Left ventricle myocardium inferior (tissue), 1 donor: ENCODE measurements at regions not wholly inside any gene's neighbourhood (a gene's known extent, or its start where the extent isn't known, plus 50 kb on each side); places are given as distances from the start of the nearest gene placed in this dataset.
"Not testable (repeated sequence)": the region's sequence is repeated elsewhere in the genome, so short reads cannot be mapped to it uniquely, and the experiment has no call there.

Experiments used
- DNase-seq: peaks from one replicate; pipeline ENCODE4 v3.0.0-alpha.2; 2020
- H3K27ac ChIP-seq: fragments of 200-600 bp; replicated peaks from 2 replicates; pipeline ENCODE4 v1.8.0; 2021
- H3K27me3 ChIP-seq: fragments of 200-600 bp; 2 replicates; pipeline ENCODE4 v1.8.0; 2021; ENCODE audit warnings: low read depth
- H3K36me3 ChIP-seq: fragments of 200-600 bp; 2 replicates; pipeline ENCODE4 v1.8.0; 2021
- H3K4me1 ChIP-seq: fragments of 200-600 bp; 2 replicates; pipeline ENCODE4 v1.8.0; 2021
- H3K4me3 ChIP-seq: fragments of 200-600 bp; 2 replicates; pipeline ENCODE4 v1.8.0; 2021; ENCODE audit warnings: mild to moderate bottlenecking, moderate library complexity
- H3K9me3 ChIP-seq: fragments of 200-600 bp; replicated peaks from 2 replicates; pipeline ENCODE4 v1.8.0; 2021
- intact Hi-C: fragments of 100-400 bp; cut with micrococcal nuclease; formaldehyde crosslinking; loops from one replicate; pipeline ENCODE4 v1.11.0; 2022
- TF ChIP-seq, protein P1 (sequence below): fragments of 200-600 bp; IDR thresholded peaks from 2 replicates; pipeline ENCODE4 v1.8.0; 2021; ENCODE audit warnings: antibody characterized with exemption, mild to moderate bottlenecking, borderline replicate concordance
- donor health status: DM: no; HTN: yes; CAD: no; lungs with severe emphysema.

DNA sequence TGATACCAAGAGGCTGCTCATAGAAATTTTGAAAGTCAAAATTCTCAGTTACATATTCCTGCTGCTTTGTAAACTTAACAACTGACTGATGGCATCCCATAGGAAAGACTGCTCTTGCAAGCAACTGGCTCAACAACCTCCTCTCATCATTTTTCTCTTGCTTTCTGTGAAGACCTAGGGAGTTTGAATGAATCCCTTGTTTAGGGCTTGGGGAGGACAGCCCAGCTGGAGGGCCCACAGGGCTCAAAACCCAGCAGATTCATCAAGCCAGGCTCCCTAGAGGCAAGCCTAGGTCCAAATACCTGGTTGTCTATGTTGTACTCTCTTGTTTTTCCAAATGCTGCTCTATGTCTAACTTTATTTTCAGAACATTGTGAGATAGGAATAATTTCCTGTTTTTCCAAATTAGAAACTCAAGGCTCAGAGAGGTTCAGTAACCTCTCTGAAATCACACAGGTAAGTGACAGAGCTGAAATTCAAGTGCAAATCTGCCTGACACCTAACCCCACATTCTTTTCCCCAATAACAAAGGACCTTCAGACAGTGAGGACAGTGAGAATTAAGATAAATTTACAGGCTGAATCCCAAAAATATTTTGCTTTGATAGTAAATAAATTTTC lies 558.9 kb upstream of the KLF4 start:
- intact Hi-C loops: no loop called here

DNA sequence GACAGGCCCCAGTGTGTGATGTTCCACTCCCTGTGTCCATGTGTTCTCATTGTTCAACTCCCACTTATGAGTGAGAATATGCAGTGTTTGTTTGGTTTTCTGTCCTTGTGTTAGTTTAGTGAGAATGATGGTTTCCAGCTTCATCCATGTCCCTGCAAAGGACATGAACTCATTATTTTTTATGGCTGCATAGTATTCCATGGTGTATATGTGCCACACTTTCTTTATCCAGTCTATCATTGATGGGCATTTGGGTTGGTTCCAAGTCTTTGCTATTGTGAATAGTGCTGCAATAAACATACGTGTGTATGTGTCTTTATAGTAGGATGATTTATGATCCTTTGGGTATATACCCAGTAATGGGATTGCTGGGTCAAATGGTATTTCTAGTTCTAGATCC lies 558.2 kb upstream of the KLF4 start:
- DNase-seq, H3K4me1 ChIP-seq, H3K4me3 ChIP-seq, intact Hi-C loops, H3K27ac ChIP-seq, H3K36me3 ChIP-seq: not testable (repeated sequence)
- Histone ChIP-seq H3K27me3 (peaks cover 22% of the 10 kb centered on the region), H3K9me3 (peaks cover 16% of the 10 kb centered on the region)

More for the DNA sequence above, 558.9 kb upstream of the KLF4 start:
- no peak for DNase-seq
- no peaks in the 10 kb centered on the region for H3K36me3 ChIP-seq
- peaks cover 9% of the 10 kb centered on the region for H3K9me3 ChIP-seq
- no peak overlapping the region for H3K27ac ChIP-seq
- TF ChIP-seq, protein P1, sequence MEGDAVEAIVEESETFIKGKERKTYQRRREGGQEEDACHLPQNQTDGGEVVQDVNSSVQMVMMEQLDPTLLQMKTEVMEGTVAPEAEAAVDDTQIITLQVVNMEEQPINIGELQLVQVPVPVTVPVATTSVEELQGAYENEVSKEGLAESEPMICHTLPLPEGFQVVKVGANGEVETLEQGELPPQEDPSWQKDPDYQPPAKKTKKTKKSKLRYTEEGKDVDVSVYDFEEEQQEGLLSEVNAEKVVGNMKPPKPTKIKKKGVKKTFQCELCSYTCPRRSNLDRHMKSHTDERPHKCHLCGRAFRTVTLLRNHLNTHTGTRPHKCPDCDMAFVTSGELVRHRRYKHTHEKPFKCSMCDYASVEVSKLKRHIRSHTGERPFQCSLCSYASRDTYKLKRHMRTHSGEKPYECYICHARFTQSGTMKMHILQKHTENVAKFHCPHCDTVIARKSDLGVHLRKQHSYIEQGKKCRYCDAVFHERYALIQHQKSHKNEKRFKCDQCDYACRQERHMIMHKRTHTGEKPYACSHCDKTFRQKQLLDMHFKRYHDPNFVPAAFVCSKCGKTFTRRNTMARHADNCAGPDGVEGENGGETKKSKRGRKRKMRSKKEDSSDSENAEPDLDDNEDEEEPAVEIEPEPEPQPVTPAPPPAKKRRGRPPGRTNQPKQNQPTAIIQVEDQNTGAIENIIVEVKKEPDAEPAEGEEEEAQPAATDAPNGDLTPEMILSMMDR: no peak
- no peak overlapping the region for H3K4me3 ChIP-seq
- peaks cover 6% of the 10 kb centered on the region for H3K4me1 ChIP-seq
- peaks cover 22% of the 10 kb centered on the region for H3K27me3 ChIP-seq

DNA sequence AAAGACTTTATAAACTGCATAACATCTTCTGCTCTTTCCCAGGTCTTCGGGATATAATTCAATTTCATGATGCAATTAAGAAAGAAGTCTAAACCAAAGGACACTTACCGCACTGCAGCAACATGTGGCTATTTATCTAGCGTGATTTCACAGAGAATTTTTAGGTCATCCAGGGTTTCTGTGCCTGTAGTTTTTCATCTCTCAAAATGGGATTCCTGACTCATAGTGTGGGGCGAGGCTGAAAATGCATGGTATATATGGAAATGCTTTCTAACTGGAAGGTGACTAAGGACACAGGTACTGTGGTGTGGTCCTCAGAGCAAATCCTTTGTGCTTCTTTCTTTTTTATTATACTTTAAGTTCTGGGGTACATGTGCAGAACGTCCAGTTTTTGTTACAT lies 557.7 kb upstream of the KLF4 start:
- intact Hi-C loops: no loop called here
- Histone ChIP-seq H3K4me1 (no peaks in the 10 kb centered on the region), H3K36me3 (no peaks in the 10 kb centered on the region), H3K27me3 (peaks cover 22% of the 10 kb centered on the region), H3K9me3 (peaks cover 19% of the 10 kb centered on the region), H3K4me3 (no peak overlapping the region), H3K27ac (no peak overlapping the region)
- TF ChIP-seq, protein P1: no peak
- no peak for DNase-seq

DNA sequence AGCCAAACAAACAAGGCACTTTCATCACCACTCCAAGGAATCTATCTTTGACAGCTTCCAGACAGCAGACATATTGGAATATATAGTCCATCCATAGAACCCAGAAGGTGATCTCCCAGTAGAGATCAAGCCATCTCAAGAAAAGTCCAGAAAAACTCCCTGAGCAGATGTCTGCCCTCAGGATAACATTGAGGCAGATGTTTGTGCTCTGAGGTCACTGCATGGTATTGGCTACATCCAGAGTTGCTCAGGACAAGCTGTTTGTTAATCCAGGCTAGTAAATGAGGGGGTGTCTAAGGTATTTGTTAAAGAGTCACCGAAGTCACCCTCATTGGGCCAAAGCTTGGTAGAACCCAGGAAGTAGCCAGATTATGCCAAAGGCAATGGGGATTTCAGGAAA lies 556.3 kb upstream of the KLF4 start:
- H3K27me3 ChIP-seq: peaks cover 22% of the 10 kb centered on the region
- H3K27ac ChIP-seq: no peak overlapping the region
- no peaks in the 10 kb centered on the region for H3K36me3 ChIP-seq
- TF ChIP-seq, protein P1: no peak
- no peaks in the 10 kb centered on the region for H3K4me1 ChIP-seq
- H3K4me3 ChIP-seq: no peak overlapping the region
- H3K9me3 ChIP-seq: peaks cover 19% of the 10 kb centered on the region
- no peak for DNase-seq
- intact Hi-C loops: no loop called here

DNA sequence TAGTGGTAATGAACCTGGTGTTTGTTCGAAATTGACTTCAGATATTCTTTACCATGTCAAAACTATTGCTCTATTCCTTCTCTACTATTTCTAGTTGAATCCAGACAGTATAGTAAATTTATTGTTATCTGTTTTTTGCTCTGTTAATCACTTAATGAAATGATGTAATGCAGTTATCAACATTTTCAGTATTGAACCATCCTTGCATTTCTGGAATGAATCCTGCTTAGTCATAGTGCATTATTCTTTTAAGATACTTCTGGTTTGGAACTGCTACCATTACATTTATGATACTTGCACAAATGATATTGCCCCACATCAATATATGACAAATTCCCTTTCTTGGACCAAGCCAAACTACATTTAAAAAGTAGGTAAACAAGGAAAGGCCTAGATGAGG lies 554.0 kb upstream of the KLF4 start:
- Histone ChIP-seq H3K27me3 (peaks cover 8% of the 10 kb centered on the region), H3K9me3 (peaks cover 19% of the 10 kb centered on the region), H3K36me3 (no peaks in the 10 kb centered on the region), H3K4me3 (no peak overlapping the region), H3K27ac (no peak overlapping the region), H3K4me1 (no peaks in the 10 kb centered on the region)
- no peak for DNase-seq
- intact Hi-C loops: no loop called here
- TF ChIP-seq, protein P1: no peak

DNA sequence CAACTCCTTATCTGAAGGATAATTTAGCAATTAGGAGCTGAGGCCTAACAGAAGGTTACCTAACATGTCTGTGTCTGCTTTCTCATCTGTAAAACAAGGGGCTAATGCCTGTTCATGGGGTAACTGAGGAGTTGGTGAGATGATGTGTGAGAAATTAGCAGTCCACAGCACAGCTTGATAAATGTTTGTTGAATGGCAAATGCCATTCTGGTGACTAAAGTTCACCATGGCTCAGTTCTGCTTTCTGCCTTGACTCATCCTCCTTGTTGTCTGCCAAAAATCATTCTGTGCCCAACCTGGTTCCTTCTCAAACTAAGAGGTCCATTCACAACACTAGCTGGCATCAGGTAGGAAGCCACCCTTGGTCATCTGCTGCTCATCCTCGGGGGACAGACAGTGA lies 552.0 kb upstream of the KLF4 start:
- no peaks in the 10 kb centered on the region for H3K27me3 ChIP-seq
- no peak for DNase-seq
- no peaks in the 10 kb centered on the region for H3K36me3 ChIP-seq
- no peaks in the 10 kb centered on the region for H3K4me1 ChIP-seq
- H3K4me3 ChIP-seq: no peak overlapping the region
- intact Hi-C loops: no loop called here
- peaks cover 19% of the 10 kb centered on the region for H3K9me3 ChIP-seq
- no peak overlapping the region for H3K27ac ChIP-seq
- TF ChIP-seq, protein P1: no peak
